NOMO-1 treated with dmso at 0.1 percent for 144 hours (cell line): ENCODE measurements at regions not wholly inside any gene's neighbourhood (a gene's known extent, or its start where the extent isn't known, plus 50 kb on each side); places are given as distances from the start of the nearest gene placed in this dataset.
"Not testable (repeated sequence)": the region's sequence is repeated elsewhere in the genome, so short reads cannot be mapped to it uniquely, and the experiment has no call there.

Experiments
- DNase-seq: peaks from one replicate; lab custom pipeline; 2025; ENCODE audit not compliant: unreplicated experiment; lab: John Stamatoyannopoulos, UW

- not testable (repeated sequence) for DNase-seq
Measured at GRCh38 chr3:75312469-75312868, 351.7 kb upstream of the FRG2C start.

GRCh38 chr3:75319776-75320175 is 344.4 kb upstream of the FRG2C start:
- DNase-seq: not testable (repeated sequence)

- DNase-seq: no peak
Measured at GRCh38 chr3:75320369-75320768, 343.8 kb upstream of the FRG2C start.

GRCh38 chr3:75321060-75321459 is 343.1 kb upstream of the FRG2C start:
- DNase-seq: no peak

GRCh38 chr3:75323936-75324335 is 340.2 kb upstream of the FRG2C start:
- not testable (repeated sequence) for DNase-seq

GRCh38 chr3:75325716-75326115 is 338.4 kb upstream of the FRG2C start:
- DNase-seq: no peak

- DNase-seq: no peak
Measured at GRCh38 chr3:75327453-75327852, 336.7 kb upstream of the FRG2C start.

- no peak for DNase-seq
Measured at GRCh38 chr3:75329476-75330097, 334.5 kb upstream of the FRG2C start.

- not testable (repeated sequence) for DNase-seq
Measured at GRCh38 chr3:75330446-75330845, 333.7 kb upstream of the FRG2C start.

GRCh38 chr3:75332090-75332489 is 332.0 kb upstream of the FRG2C start:
- DNase-seq: not testable (repeated sequence)

GRCh38 chr3:75332794-75333193 is 331.3 kb upstream of the FRG2C start:
- DNase-seq: no peak

- DNase-seq: no peak
Measured at GRCh38 chr3:75334299-75334698, 329.8 kb upstream of the FRG2C start.

GRCh38 chr3:75337226-75337900 is 326.8 kb upstream of the FRG2C start:
- no peak for DNase-seq

- DNase-seq: no peak
Measured at GRCh38 chr3:75338342-75338741, 325.8 kb upstream of the FRG2C start.

GRCh38 chr3:75341324-75342067 is 322.6 kb upstream of the FRG2C start:
- DNase-seq: no peak

- DNase-seq: no peak
Measured at GRCh38 chr3:75342425-75342824, 321.7 kb upstream of the FRG2C start.

- not testable (repeated sequence) for DNase-seq
Measured at GRCh38 chr3:75350536-75350935, 313.6 kb upstream of the FRG2C start.

GRCh38 chr3:75362086-75362784 is 301.9 kb upstream of the FRG2C start:
- DNase-seq: not testable (repeated sequence)

- DNase-seq: not testable (repeated sequence)
Measured at GRCh38 chr3:75372964-75373363, 291.2 kb upstream of the FRG2C start.

GRCh38 chr3:75379840-75380239 is 284.3 kb upstream of the FRG2C start:
- not testable (repeated sequence) for DNase-seq

GRCh38 chr3:75380276-75380771 is 283.8 kb upstream of the FRG2C start:
- DNase-seq: no peak
